ENCODE measurements at regions not wholly inside any gene's neighbourhood (a gene's known extent, or its start where the extent isn't known, plus 50 kb on each side); places are given as distances from the start of the nearest gene placed in this dataset.

DNA sequence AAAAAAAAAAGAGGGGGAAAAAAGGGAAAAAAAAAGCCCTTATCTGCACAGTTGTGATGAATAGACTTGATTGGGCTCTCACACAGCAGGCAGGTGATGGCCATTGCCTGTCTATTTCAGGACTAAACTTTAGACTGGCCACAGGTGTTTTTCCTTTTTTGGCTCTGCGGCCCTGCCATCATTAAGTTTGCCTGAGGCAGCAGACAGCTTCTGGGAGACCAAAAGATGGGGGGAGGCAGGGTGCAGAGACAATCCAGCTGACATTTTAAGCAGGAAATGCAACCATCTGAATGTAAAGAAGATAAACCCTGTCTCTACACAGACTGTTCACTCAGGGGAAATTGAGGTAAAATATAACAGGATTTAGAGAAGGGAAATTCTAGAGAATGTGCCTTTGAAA, 295.0 kb upstream of the KCNH8 start:
- TF ChIP-seq, protein P1, sequence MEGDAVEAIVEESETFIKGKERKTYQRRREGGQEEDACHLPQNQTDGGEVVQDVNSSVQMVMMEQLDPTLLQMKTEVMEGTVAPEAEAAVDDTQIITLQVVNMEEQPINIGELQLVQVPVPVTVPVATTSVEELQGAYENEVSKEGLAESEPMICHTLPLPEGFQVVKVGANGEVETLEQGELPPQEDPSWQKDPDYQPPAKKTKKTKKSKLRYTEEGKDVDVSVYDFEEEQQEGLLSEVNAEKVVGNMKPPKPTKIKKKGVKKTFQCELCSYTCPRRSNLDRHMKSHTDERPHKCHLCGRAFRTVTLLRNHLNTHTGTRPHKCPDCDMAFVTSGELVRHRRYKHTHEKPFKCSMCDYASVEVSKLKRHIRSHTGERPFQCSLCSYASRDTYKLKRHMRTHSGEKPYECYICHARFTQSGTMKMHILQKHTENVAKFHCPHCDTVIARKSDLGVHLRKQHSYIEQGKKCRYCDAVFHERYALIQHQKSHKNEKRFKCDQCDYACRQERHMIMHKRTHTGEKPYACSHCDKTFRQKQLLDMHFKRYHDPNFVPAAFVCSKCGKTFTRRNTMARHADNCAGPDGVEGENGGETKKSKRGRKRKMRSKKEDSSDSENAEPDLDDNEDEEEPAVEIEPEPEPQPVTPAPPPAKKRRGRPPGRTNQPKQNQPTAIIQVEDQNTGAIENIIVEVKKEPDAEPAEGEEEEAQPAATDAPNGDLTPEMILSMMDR (IDR thresholded peaks at IDR 0.05; ENCODE audit: low read depth, low read length), result no peak
- H3K27me3 ChIP-seq (ENCODE audit: insufficient read depth, low read depth, severe bottlenecking), result no peaks in the 10 kb centered on the region
- H3K9me3 ChIP-seq (ENCODE audit: severe bottlenecking), result no peaks in the 10 kb centered on the region
- H3K36me3 ChIP-seq, result no peaks in the 10 kb centered on the region
- H3K4me3 ChIP-seq (ENCODE audit: low read depth, low read length), result no peak overlapping the region
- no peak for DNase-seq
- no peak overlapping the region for H3K27ac ChIP-seq

DNA sequence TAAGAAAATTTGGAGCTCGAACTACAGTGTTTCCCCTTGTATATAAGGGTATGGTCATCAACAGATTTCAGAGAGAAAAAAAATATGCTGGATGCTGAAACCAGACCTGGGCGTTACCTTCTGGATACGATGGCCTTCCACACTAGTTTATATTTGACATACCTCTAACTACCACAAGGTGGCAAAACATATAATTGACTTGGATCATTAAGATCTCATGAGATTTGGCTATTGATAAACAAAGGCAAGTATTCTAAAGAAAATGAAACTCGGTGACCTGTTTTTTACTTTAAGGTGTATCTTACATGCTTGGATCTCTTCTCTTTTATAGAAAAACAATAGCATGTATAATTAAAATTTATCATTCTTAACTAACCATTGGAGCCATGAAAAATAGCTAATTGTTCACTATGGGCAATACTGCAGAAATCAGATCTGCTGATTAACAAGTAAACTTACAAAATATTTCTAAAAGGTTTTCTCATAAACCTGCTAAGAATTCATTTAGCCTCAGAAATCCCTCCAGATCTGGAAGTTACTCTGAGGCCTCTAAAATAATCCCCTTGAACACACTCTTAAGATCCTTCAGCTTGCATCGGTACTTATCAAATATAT, 300.6 kb upstream of the KCNH8 start:
- no peak for DNase-seq
- TF ChIP-seq, protein P1 (IDR thresholded peaks at IDR 0.05; ENCODE audit: low read depth, low read length), result no peak
- Histone ChIP-seq H3K27me3 (ENCODE audit: insufficient read depth, low read depth, severe bottlenecking) (no peaks in the 10 kb centered on the region), H3K9me3 (ENCODE audit: severe bottlenecking) (no peaks in the 10 kb centered on the region), H3K27ac (no peak overlapping the region), H3K4me3 (ENCODE audit: low read depth, low read length) (no peak overlapping the region), H3K36me3 (no peaks in the 10 kb centered on the region)

DNA sequence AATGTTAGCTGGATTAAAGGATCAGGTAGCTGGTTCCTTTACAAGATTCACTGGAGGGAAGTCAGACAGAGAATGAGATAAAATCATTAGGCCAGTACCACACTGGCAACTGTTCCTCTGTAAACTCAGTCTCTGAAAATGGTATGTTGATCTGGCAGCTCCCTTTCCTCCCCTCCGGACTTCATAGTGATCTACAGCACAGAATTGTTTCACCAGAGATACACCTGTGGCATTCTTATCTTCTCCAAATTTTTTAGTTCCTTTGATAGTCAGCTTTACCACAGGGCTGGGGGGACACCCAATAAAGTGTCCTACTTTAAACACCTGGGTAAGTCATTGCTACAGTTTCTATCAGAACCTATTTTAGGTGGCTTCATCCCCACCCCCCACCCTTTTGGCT, 304.3 kb upstream of the KCNH8 start:
- TF ChIP-seq, protein P1 (IDR thresholded peaks at IDR 0.05; ENCODE audit: low read depth, low read length), result no peak
- Histone ChIP-seq H3K36me3 (no peaks in the 10 kb centered on the region), H3K4me3 (ENCODE audit: low read depth, low read length) (no peak overlapping the region), H3K9me3 (ENCODE audit: severe bottlenecking) (no peaks in the 10 kb centered on the region), H3K27me3 (ENCODE audit: insufficient read depth, low read depth, severe bottlenecking) (no peaks in the 10 kb centered on the region), H3K27ac (no peak overlapping the region)
- DNase-seq, result no peak

DNA sequence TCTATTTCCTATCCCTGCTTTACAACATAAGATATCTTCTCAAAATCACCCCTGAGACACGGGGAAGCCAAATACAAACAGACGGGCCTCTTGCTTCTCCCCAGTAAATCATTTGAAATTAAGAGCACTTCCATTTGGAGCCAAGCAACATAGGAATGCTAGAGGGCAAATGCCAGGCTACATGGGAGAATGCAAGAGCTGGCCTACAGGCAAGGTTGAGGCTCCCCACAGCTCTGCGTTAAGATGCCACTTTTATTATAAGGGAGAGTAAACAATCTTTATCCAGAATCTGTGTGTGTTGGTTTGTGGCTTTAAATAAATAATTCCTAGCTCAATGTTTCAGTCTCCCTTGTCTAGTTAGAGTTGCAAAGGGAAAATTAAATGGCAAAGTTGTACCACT, 305.1 kb upstream of the KCNH8 start:
- H3K36me3 ChIP-seq, result no peaks in the 10 kb centered on the region
- DNase-seq, result no peak
- no peaks in the 10 kb centered on the region for H3K27me3 ChIP-seq (ENCODE audit: insufficient read depth, low read depth, severe bottlenecking)
- H3K9me3 ChIP-seq (ENCODE audit: severe bottlenecking), result no peaks in the 10 kb centered on the region
- no peak overlapping the region for H3K27ac ChIP-seq
- TF ChIP-seq, protein P1 (IDR thresholded peaks at IDR 0.05; ENCODE audit: low read depth, low read length), result no peak
- no peak overlapping the region for H3K4me3 ChIP-seq (ENCODE audit: low read depth, low read length)

DNA sequence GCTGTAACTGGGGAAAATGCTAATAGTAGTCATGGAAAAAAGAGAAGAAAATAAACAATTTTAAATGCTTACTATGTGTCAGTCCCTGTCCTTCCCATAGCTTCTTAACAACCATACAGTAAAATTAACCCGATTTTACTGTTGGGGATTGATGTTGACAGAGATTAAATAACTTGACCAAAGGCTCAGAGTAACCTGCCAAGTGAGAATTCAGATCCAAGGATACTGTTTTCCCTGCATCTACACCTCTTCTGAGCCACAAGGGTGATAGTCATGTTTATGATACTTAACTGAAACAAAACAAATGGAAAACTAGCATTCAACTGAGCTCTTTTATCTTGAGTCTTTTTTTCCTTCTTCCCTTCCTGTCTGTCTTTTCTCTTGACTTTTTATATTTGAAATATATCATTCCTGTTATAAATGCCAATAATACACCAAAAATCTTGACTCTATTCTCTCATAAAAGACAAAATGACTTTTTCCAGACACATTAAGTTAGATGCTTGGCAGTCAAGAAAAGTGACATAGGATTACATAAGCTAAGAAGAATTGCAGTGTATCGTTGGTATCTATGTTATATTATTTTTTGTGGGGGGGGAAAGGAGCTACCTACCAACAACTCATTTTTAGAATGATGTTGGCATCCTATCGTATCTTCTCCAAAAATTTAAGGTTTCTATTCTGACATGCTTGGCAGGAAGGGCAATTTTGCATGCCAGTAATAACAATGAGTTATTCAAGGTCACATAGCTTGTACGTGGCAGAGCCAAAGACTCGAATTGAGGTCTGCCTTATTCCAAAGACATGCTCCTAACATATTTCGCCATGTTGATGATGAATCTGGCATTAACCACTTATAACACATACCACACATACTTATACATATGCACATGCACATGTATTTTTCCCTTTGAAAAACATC, 306.6 kb upstream of the KCNH8 start:
- H3K36me3 ChIP-seq, result no peaks in the 10 kb centered on the region
- no peaks in the 10 kb centered on the region for H3K27me3 ChIP-seq (ENCODE audit: insufficient read depth, low read depth, severe bottlenecking)
- no peak overlapping the region for H3K4me3 ChIP-seq (ENCODE audit: low read depth, low read length)
- no peaks in the 10 kb centered on the region for H3K9me3 ChIP-seq (ENCODE audit: severe bottlenecking)
- no peak for DNase-seq
- TF ChIP-seq, protein P1 (IDR thresholded peaks at IDR 0.05; ENCODE audit: low read depth, low read length), result no peak
- no peak overlapping the region for H3K27ac ChIP-seq

Data from WERI-Rb-1 (cell line).